ENCODE measurements at regions not wholly inside any gene's neighbourhood (a gene's known extent, or its start where the extent isn't known, plus 50 kb on each side); places are given as distances from the start of the nearest gene placed in this dataset.

DNA sequence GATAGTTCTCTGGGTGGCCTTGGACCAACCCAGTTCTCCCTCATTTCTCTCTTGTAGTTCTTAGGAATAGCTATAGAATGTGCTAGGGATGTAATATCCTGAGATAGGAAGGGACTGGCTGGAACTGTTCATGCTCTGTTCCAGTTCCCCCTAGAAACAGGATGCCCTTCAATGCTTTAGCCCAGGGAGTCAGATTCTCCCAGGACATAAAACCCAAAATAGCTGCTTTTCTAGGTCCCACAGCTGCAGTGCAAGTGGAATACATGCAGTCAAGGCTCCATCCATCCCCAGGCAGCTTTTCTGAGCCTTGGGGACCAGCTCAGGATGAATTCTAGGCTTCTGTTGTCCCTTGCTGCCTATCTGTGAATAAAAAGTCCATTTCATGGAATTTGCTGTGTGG is 257.3 kb upstream of the CTAGE1 start:
- Histone ChIP-seq H3K36me3 (ENCODE audit: control insufficient read depth, insufficient read depth, low read length) (no peaks in the 10 kb centered on the region), H3K4me3 (ENCODE audit: low read depth, low read length) (no peak overlapping the region), H3K27me3 (ENCODE audit: control insufficient read depth, insufficient read depth, low read length) (no peaks in the 10 kb centered on the region; the same call in 1 of the 2 replicates)
- POLR2A ChIA-PET, result no interaction called here
- TF ChIP-seq, protein P1, sequence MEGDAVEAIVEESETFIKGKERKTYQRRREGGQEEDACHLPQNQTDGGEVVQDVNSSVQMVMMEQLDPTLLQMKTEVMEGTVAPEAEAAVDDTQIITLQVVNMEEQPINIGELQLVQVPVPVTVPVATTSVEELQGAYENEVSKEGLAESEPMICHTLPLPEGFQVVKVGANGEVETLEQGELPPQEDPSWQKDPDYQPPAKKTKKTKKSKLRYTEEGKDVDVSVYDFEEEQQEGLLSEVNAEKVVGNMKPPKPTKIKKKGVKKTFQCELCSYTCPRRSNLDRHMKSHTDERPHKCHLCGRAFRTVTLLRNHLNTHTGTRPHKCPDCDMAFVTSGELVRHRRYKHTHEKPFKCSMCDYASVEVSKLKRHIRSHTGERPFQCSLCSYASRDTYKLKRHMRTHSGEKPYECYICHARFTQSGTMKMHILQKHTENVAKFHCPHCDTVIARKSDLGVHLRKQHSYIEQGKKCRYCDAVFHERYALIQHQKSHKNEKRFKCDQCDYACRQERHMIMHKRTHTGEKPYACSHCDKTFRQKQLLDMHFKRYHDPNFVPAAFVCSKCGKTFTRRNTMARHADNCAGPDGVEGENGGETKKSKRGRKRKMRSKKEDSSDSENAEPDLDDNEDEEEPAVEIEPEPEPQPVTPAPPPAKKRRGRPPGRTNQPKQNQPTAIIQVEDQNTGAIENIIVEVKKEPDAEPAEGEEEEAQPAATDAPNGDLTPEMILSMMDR (IDR thresholded peaks at IDR 0.05; ENCODE audit: insufficient read depth, low read depth, low read length), result no peak
- no peak for DNase-seq (ENCODE audit: low read depth)
- CTCF ChIA-PET, result interaction anchor here (0.8 to 1.1 kb wide), 2 partner anchors 23 to 29 kb away, joined by 3 read pairs; no protein-coding TSS in a partner anchor

DNA sequence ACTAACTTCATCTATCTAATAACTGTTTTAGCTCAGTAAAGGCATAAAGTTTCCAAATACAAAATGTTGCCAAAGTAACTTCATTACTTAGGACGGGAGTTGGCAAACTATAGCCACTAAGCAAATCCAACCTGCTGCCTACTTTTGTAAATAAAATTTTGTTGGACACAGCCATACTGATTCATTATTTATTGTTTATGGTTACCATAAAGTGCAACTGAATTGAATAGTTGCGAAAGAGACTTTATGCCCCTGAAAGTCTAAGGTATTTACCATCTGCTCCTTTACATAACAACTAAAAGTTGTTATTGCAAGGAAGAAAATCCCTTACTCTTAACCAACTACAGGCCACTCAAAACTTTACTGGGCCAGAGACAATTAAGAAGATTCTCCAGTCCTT is 256.7 kb upstream of the RBBP8 start:
- TF ChIP-seq, protein P1 (IDR thresholded peaks at IDR 0.05; ENCODE audit: insufficient read depth, low read depth, low read length), result no peak
- Histone ChIP-seq H3K36me3 (ENCODE audit: control insufficient read depth, insufficient read depth, low read length) (no peaks in the 10 kb centered on the region), H3K4me3 (ENCODE audit: low read depth, low read length) (no peak overlapping the region), H3K27me3 (ENCODE audit: control insufficient read depth, insufficient read depth, low read length) (peaks cover 1% of the 10 kb centered on the region; the same call in 1 of the 2 replicates)
- POLR2A ChIA-PET, result no interaction called here
- CTCF ChIA-PET, result no interaction called here
- DNase-seq (ENCODE audit: low read depth), result no peak

DNA sequence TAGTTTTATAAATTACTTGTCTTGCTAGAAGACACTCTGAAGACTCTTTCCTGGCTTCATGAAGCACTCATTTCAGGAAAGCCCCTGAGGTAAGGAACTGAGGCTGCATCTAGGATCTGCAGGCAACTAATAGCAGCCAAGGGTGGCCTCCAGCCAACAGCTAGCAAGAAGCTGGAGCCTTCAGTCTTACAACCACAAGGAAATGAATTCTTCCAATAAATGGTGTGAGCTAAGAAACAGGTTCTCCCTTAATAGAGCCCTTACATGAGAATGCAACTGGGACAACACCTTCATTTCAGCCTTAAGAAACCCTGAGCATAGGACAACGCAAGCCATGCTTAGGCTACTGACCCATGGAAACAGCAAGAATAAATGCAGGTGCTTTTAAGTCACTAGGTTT is 254.6 kb upstream of the RBBP8 start:
- POLR2A ChIA-PET, result no interaction called here

DNA sequence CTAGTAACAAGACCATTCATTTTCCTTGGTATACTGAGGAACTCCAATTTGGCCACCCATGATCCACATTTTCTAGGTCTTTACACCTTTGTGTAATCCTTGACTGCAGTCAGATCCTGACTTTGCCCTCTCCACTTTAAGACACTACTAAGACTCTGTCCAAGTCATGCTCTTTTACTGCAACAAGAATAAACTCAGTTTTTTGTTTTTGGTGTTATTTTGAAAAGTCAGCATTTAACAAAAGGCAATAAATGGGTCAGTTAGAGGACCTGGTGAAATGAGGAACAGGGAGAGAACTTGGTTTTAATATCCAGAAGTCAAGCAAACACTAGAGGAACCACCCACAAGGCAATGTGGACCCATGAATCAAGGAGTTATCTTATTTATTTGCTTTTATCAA is 252.2 kb upstream of the RBBP8 start:
- TF ChIP-seq, protein P1 (IDR thresholded peaks at IDR 0.05; ENCODE audit: insufficient read depth, low read depth, low read length), result no peak
- H3K36me3 ChIP-seq (ENCODE audit: control insufficient read depth, insufficient read depth, low read length), result no peaks in the 10 kb centered on the region
- H3K27me3 ChIP-seq (ENCODE audit: control insufficient read depth, insufficient read depth, low read length), result peaks cover 1% of the 10 kb centered on the region; the same call in 1 of the 2 replicates
- no peak overlapping the region for H3K4me3 ChIP-seq (ENCODE audit: low read depth, low read length)
- CTCF ChIA-PET, result interaction anchor here (0.9 kb wide), 1 partner anchor 12 kb away, joined by 4 read pairs; no protein-coding TSS in a partner anchor
- POLR2A ChIA-PET, result no interaction called here
- no peak for DNase-seq (ENCODE audit: low read depth)

More for the DNA sequence above, 254.6 kb upstream of the RBBP8 start:
- no peaks in the 10 kb centered on the region for H3K36me3 ChIP-seq (ENCODE audit: control insufficient read depth, insufficient read depth, low read length)
- peaks cover 1% of the 10 kb centered on the region; the same call in 1 of the 2 replicates for H3K27me3 ChIP-seq (ENCODE audit: control insufficient read depth, insufficient read depth, low read length)
- H3K4me3 ChIP-seq (ENCODE audit: low read depth, low read length), result no peak overlapping the region
- TF ChIP-seq, protein P1 (IDR thresholded peaks at IDR 0.05; ENCODE audit: insufficient read depth, low read depth, low read length), result no peak
- DNase-seq (ENCODE audit: low read depth), result no peak
- CTCF ChIA-PET, result no interaction called here

DNA sequence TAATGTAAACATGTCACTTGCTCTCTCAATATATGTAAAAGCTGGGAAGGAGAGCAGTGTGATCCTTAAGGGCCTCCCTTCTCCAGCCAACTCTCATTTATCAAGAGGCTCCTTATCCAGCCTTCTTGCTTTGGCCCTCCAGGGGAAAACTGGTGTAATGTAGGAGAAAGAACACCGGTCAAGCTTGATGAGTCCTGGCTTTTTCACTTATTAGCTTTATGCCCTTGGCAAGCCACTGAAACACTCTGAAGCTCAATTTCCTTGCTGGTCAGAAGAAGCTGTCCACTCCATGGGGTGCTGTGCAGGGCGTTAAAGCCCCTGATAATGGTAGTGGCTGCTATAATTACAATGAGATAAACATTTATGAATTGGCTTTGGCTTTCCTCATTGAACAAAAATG is 251.2 kb upstream of the RBBP8 start:
- Histone ChIP-seq H3K27me3 (ENCODE audit: control insufficient read depth, insufficient read depth, low read length) (peaks cover 1% of the 10 kb centered on the region; the same call in 1 of the 2 replicates), H3K4me3 (ENCODE audit: low read depth, low read length) (no peak overlapping the region), H3K36me3 (ENCODE audit: control insufficient read depth, insufficient read depth, low read length) (no peaks in the 10 kb centered on the region)
- ChIA-PET POLR2A (no interaction called here), CTCF (no interaction called here)
- DNase-seq (ENCODE audit: low read depth), result no peak
- TF ChIP-seq, protein P1 (IDR thresholded peaks at IDR 0.05; ENCODE audit: insufficient read depth, low read depth, low read length), result no peak
